Ishikawa (cell line): ENCODE measurements at regions not wholly inside any gene's neighbourhood (a gene's known extent, or its start where the extent isn't known, plus 50 kb on each side); places are given as distances from the start of the nearest gene placed in this dataset.

ENCODE experiments used
- CREB1 ChIP-seq: IDR thresholded peaks from 2 replicates; pipeline ENCODE4 v1.6.1; 2012; ENCODE audit warnings: low read depth
- EGR1 ChIP-seq: IDR thresholded peaks from 2 replicates; pipeline ENCODE4 v1.6.1; 2012
- RAD21 ChIP-seq: IDR thresholded peaks from 2 replicates; pipeline ENCODE4 v1.6.1; 2012; ENCODE audit warnings: low read depth
- REST ChIP-seq: IDR thresholded peaks from 2 replicates; pipeline ENCODE4 v1.6.1; 2012; ENCODE audit warnings: low read depth, mild to moderate bottlenecking
- TAF1 ChIP-seq: IDR thresholded peaks from 2 replicates; pipeline ENCODE4 v1.6.1; 2012; ENCODE audit warnings: low read depth, mild to moderate bottlenecking
- TCF12 ChIP-seq: IDR thresholded peaks from 2 replicates; pipeline ENCODE4 v1.6.1; 2012; ENCODE audit warnings: low read depth
- USF1 ChIP-seq: IDR thresholded peaks from 2 replicates; pipeline ENCODE4 v1.6.1; 2012
- YY1 ChIP-seq: IDR thresholded peaks from 2 replicates; pipeline ENCODE4 v1.6.1; 2012; ENCODE audit warnings: low read depth
- ZBTB7A ChIP-seq: IDR thresholded peaks from 2 replicates; pipeline ENCODE4 v1.6.1; 2012; ENCODE audit warnings: low read depth
- TF ChIP-seq, protein P1 (sequence below): IDR thresholded peaks from 2 replicates; pipeline ENCODE4 v1.6.1; 2012

DNA sequence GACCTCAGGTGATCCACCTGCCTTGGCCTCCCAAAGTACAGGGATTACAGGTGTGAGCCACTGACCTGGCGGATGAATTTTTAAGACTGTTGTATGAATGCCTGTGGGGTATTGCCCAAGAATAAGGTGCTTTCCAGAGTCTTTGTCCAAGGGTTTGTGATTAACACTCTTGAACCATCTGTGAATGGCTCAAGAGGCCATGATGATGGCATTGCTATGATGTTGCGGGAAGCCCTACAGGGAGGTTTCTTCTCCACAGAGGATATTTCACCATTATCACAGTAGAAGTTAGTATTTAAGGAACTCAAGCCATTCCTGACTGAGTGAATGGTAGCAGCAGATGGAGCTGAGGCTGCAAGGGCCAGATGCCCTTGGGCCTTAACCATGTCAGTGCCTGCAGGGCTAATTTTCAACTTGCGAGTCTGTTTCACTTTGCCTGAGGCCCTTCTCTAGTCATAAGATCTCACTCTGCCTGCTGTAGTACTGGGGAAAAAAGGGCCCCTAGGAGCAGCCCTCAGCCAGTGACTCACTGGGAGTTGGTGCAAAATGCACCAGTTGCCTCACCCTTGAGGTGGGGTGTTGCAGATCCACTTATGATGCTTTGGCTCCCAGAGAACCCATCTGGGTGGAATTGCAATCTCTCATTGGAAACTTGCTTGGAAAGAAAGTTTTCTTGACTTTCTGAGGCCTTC is 108.6 kb upstream of the FLRT2 start:
- TF ChIP-seq REST, result no peak
- no peak for TF ChIP-seq RAD21
- TF ChIP-seq CREB1, result no peak
- no peak for TF ChIP-seq TAF1
- TF ChIP-seq YY1, result no peak
- TF ChIP-seq, protein P1, sequence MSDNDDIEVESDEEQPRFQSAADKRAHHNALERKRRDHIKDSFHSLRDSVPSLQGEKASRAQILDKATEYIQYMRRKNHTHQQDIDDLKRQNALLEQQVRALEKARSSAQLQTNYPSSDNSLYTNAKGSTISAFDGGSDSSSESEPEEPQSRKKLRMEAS, result no peak
- no peak for TF ChIP-seq USF1
- TF ChIP-seq ZBTB7A, result no peak
- no peak for TF ChIP-seq EGR1
- TF ChIP-seq TCF12, result no peak
